HG03558 (cell line): ENCODE measurements at regions not wholly inside any gene's neighbourhood (a gene's known extent, or its start where the extent isn't known, plus 50 kb on each side); places are given as distances from the start of the nearest gene placed in this dataset.
"Not testable (repeated sequence)": the region's sequence is repeated elsewhere in the genome, so short reads cannot be mapped to it uniquely, and the experiment has no call there.

Source experiments
- ATAC-seq: cut with Tn5 transposase; IDR thresholded peaks from one replicate; pipeline ENCODE4 v1.9.1; 2021; ENCODE audit warnings: moderate number of reproducible peaks; ENCODE audit not compliant: unreplicated experiment; ENCODE audit errors: extremely low read depth

GRCh38 chr4:23130845-23131244, 438.1 kb downstream of the GBA3 start:
- no peak for ATAC-seq

- no peak for ATAC-seq
These were observed 432.4 kb downstream of the GBA3 start for GRCh38 chr4:23125118-23125517.

- ATAC-seq, result no peak
These were observed 430.1 kb downstream of the GBA3 start for GRCh38 chr4:23122666-23123400.

- ATAC-seq, result no peak
These were observed 427.6 kb downstream of the GBA3 start for GRCh38 chr4:23120374-23120773.

GRCh38 chr4:23117826-23118225, 425.1 kb downstream of the GBA3 start:
- no peak for ATAC-seq

- ATAC-seq, result no peak
These were observed 421.8 kb downstream of the GBA3 start for GRCh38 chr4:23114538-23114937.

GRCh38 chr4:23113104-23113503, 420.4 kb downstream of the GBA3 start:
- no peak for ATAC-seq

- no peak for ATAC-seq
These were observed 413.8 kb downstream of the GBA3 start for GRCh38 chr4:23106516-23106915.

GRCh38 chr4:23105759-23106370, 413.1 kb downstream of the GBA3 start:
- no peak for ATAC-seq

- ATAC-seq, result no peak
These were observed 404.5 kb downstream of the GBA3 start for GRCh38 chr4:23097251-23097650.

GRCh38 chr4:23091711-23092110, 399.0 kb downstream of the GBA3 start:
- no peak for ATAC-seq

GRCh38 chr4:23085249-23085568, 392.5 kb downstream of the GBA3 start:
- ATAC-seq, result no peak

- no peak for ATAC-seq
These were observed 392.0 kb downstream of the GBA3 start for GRCh38 chr4:23084559-23085248.

- no peak for ATAC-seq
These were observed 390.7 kb downstream of the GBA3 start for GRCh38 chr4:23083391-23083790.

- not testable (repeated sequence) for ATAC-seq
These were observed 387.4 kb downstream of the GBA3 start for GRCh38 chr4:23080171-23080570.

GRCh38 chr4:23070848-23071570, 378.3 kb downstream of the GBA3 start:
- ATAC-seq, result no peak

GRCh38 chr4:23068756-23069155, 376.0 kb downstream of the GBA3 start:
- no peak for ATAC-seq

- no peak for ATAC-seq
These were observed 375.6 kb downstream of the GBA3 start for GRCh38 chr4:23068287-23068686.

GRCh38 chr4:23062188-23062587, 369.5 kb downstream of the GBA3 start:
- no peak for ATAC-seq

- ATAC-seq, result no peak
These were observed 368.7 kb downstream of the GBA3 start for GRCh38 chr4:23061431-23061830.

- ATAC-seq, result no peak
These were observed 368.0 kb downstream of the GBA3 start for GRCh38 chr4:23060776-23061175.
